Adipocyte (in vitro differentiated cells): ENCODE measurements at regions not wholly inside any gene's neighbourhood (a gene's known extent, or its start where the extent isn't known, plus 50 kb on each side); places are given as distances from the start of the nearest gene placed in this dataset.
"Not testable (repeated sequence)": the region's sequence is repeated elsewhere in the genome, so short reads cannot be mapped to it uniquely, and the experiment has no call there.

ENCODE experiments used
- DNase-seq: peaks from one replicate; pipeline ENCODE4 v3.0.0-alpha.2; 2015; ENCODE audit warnings: low read depth
- H3K27me3 ChIP-seq: replicated peaks from 2 replicates; pipeline ENCODE4 v1.7.0; 2013; ENCODE audit warnings: mild to moderate bottlenecking, low read length, moderate library complexity; ENCODE audit not compliant: control insufficient read depth, insufficient read depth
- H3K36me3 ChIP-seq: 2 replicates; pipeline ENCODE4 v1.7.0; 2013; ENCODE audit warnings: low read length, mild to moderate bottlenecking, moderate library complexity; ENCODE audit not compliant: control insufficient read depth, insufficient read depth, severe bottlenecking
- H3K4me1 ChIP-seq: 2 replicates; pipeline ENCODE4 v1.7.0; 2013; ENCODE audit warnings: mild to moderate bottlenecking, low read length, moderate library complexity; ENCODE audit not compliant: control insufficient read depth, insufficient read depth
- H3K4me3 ChIP-seq: 2 replicates; pipeline ENCODE4 v1.7.0; 2013; ENCODE audit warnings: mild to moderate bottlenecking, low read length, moderate library complexity
- H3K9ac ChIP-seq: 2 replicates; pipeline ENCODE4 v1.7.0; 2013; ENCODE audit warnings: mild to moderate bottlenecking, low read length, moderate library complexity
- H3K9me3 ChIP-seq: 2 replicates; pipeline ENCODE4 v1.7.0; 2013; ENCODE audit warnings: mild to moderate bottlenecking, low read length, moderate library complexity; ENCODE audit not compliant: control insufficient read depth

DNA sequence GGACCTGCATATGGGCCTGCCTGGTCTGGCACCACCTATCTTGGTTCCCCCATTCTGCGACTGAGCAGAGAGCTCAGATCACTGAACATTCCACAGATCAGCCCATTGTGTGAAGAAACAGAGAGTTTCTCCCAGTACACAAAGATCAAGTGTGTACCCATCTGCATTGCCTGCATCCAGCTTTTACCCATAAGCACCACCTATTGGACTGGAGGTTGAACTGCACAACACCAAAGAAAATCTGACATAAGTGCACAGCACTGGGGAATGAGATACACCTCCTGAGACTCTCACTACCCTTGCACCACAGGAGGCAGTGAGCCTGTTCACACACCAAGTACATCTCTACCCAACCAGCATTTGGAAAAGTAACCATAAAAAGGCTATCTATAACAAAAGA lies 362.6 kb upstream of the CLEC14A start:
- no peak overlapping the region for H3K9ac ChIP-seq
- no peaks in the 10 kb centered on the region for H3K9me3 ChIP-seq
- DNase-seq, result no peak
- no peaks in the 10 kb centered on the region for H3K4me1 ChIP-seq
- peaks cover 9% of the 10 kb centered on the region for H3K27me3 ChIP-seq
- H3K4me3 ChIP-seq, result no peak overlapping the region
- no peaks in the 10 kb centered on the region for H3K36me3 ChIP-seq

DNA sequence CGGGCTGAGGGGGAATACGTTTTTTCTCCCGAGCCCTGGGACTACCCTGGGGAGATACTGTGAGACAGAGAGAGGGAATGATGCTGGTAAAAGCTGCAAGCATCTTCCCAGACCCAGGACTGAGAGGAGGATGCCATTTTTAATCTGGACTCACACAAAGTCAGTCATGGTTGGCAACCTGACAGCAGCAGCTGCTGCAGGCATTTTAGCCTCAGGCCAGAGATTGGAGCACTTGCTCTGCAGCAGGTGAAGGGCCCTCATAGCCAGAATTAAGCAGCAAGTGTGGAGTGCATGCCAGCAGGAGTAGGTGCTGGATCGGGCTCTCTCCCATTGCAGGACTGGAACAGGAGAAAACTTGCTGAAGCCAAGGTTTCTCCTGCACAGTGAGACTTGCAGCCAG lies 361.1 kb upstream of the CLEC14A start:
- peaks cover 9% of the 10 kb centered on the region for H3K27me3 ChIP-seq
- no peaks in the 10 kb centered on the region for H3K36me3 ChIP-seq
- no peak for DNase-seq
- H3K9me3 ChIP-seq, result no peaks in the 10 kb centered on the region
- H3K4me3 ChIP-seq, result no peak overlapping the region
- H3K9ac ChIP-seq, result no peak overlapping the region
- no peaks in the 10 kb centered on the region for H3K4me1 ChIP-seq

DNA sequence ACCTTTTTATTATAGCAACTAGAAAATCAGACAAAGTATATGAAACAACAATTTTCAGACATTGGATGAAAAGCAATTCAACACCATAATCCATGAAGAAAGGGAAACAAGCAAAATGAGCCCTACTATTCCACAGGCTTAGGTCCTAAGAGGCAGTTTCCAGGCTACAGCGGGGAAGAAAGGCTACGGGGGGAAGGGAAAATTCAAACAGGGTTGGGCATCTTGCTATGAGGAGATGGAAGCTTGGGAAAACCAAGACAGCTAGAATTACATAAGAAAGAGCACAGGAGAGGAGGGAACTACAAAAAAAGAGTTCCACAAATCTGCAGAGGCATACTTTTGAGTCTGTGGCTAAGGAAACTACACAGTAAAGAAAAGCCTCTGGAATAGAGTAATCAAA lies 356.0 kb upstream of the CLEC14A start:
- no peak overlapping the region for H3K4me3 ChIP-seq
- no peaks in the 10 kb centered on the region for H3K36me3 ChIP-seq
- peaks cover 5% of the 10 kb centered on the region for H3K27me3 ChIP-seq
- peaks cover 6% of the 10 kb centered on the region for H3K9me3 ChIP-seq
- DNase-seq, result no peak
- no peak overlapping the region for H3K9ac ChIP-seq
- H3K4me1 ChIP-seq, result no peaks in the 10 kb centered on the region

DNA sequence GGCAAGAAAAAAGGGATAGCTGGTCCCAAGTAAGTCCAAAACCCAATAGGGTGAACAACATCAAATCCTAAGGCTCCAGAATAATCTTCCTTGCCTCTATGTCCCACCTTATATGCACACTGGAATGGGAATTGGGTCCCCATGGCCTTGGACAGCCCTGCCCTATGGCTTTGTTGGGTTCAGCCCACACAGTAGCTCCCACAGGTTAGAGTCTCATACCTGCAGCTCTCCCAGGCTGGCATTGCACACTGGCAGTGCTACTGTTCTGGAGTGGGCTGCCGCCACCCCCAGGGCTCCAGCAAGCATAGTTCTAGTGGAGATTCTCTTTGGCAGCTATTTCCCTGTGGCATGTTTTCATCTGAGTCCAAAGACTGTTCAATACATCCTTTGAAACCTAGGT lies 352.4 kb upstream of the CLEC14A start:
- Histone ChIP-seq H3K36me3 (no peaks in the 10 kb centered on the region), H3K9me3 (peaks cover 6% of the 10 kb centered on the region), H3K4me1 (no peaks in the 10 kb centered on the region), H3K27me3 (no peaks in the 10 kb centered on the region), H3K4me3 (no peak overlapping the region), H3K9ac (no peak overlapping the region)
- DNase-seq, result no peak

DNA sequence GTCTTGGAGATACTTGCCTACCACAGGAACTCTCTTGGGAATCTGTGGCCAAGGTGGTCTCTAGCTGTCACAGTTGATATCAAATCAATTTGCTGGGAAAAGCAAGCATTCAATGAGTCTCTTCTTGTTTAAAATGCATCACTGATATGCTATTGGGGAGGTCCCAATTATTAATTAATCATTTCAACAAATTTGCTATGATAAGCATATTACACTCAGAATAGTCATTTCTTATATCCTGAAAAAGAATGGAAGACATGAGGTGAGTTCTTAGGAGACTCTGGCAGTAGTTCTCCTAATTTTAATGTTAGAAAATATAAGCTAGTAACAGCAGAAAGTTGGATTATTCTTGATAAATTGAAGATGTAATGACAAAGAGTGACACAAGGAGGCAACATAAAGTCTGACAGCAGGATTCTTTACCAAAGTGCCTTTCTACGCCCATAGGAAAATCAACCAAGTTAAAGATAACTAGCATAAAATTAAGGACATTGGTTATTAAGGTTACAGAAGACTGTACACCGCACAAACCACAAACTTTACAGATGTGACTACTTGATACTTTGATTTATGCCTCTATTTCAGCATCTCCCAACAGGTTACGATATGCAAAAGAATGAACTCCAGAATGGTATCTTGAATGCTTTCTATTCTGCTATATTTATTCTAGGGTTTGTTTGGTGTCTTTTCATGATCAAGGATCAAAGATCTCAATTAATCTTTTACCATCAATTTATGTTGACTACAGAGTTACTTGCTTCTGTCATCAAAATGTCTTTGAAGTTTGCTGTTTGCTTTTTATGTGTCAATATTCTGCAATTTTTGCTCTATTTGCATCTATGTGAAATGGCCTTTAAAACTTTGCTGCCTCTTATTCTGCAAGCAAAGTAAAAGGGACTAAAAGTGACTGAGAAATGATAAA lies 349.6 kb upstream of the CLEC14A start:
- Histone ChIP-seq H3K27me3 (no peaks in the 10 kb centered on the region), H3K36me3 (no peaks in the 10 kb centered on the region), H3K9ac (no peak overlapping the region), H3K9me3 (peaks cover 4% of the 10 kb centered on the region), H3K4me3 (no peak overlapping the region), H3K4me1 (no peaks in the 10 kb centered on the region)
- DNase-seq, result peak; percentile 4

DNA sequence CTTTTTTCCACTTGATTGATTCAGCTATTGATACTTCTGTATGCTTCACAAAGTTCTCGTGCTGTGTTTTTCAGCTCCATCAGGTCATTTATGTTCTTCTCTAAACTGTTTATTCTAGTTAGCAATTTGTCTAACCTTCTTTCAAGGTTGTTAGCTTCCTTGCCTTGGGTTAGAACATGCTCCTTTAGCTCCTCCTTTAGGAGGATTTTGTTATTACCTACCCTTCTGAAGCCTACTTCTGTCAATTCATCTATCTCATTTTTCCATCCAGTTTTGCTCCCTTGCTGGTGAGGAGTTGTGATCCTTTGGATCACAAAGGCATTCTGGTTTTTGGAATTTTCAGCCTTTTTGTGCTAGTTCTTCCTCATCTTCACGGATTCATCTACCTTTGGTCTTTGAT lies 344.7 kb upstream of the CLEC14A start:
- not testable (repeated sequence) for H3K4me1 ChIP-seq, H3K9me3 ChIP-seq, H3K9ac ChIP-seq, H3K4me3 ChIP-seq, H3K27me3 ChIP-seq, H3K36me3 ChIP-seq
- peak; percentile 52 for DNase-seq

DNA sequence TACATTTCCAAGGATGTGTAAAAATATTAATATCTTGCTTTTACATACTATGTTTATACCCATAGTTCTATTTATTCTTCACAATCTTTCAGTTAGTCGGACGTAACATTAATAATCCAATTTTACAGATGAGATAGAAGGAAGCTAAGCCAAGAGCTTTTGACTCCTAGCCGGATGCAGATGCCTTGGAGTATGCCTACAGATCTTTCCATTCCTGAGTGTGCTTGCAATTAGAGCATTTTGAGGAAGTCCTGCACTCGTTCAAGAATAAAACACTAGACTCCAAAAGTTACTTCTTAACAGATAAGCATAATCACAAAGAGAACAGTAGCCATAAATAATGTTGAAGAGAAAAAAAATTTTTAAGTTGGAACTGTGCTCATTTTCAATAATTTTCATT lies 337.6 kb upstream of the CLEC14A start:
- H3K9me3 ChIP-seq, result no peaks in the 10 kb centered on the region
- H3K27me3 ChIP-seq, result no peaks in the 10 kb centered on the region
- no peak overlapping the region for H3K9ac ChIP-seq
- H3K4me1 ChIP-seq, result no peaks in the 10 kb centered on the region
- no peak overlapping the region for H3K4me3 ChIP-seq
- no peak for DNase-seq
- no peaks in the 10 kb centered on the region for H3K36me3 ChIP-seq

DNA sequence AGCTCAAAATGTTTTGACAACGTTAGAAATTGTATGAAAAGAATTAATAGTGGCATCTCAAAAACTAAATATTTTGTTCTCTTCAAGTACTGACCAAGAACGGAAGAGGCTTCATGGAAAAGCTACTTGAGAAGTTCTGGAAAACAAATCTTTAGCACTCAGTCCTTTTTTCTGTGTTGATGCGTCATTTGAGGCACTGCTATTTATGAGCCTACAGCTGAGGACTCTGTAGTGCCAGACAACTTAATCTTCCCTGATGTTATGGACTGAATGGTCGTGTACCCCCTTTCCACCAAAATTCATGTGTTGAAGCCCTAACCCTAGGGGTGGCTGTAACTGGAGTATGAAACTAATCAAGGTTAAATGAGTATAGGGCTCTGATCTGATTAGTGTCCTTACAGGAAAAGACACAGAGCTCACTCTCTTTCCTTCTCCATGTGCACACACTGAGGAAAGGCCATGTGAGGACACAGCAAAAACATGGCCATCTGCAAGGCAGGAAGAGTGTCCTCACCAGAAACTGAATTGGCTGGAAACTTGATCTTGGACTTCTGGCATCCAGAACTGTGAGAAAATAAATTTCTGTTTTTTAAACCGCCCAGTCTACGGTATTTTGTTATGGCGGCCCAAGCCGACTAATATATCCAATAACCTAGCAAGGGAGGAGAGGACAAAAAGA lies 337.0 kb upstream of the CLEC14A start:
- DNase-seq, result no peak
- Histone ChIP-seq H3K4me1 (no peaks in the 10 kb centered on the region), H3K9me3 (no peaks in the 10 kb centered on the region), H3K36me3 (no peaks in the 10 kb centered on the region), H3K9ac (no peak overlapping the region), H3K4me3 (no peak overlapping the region), H3K27me3 (no peaks in the 10 kb centered on the region)

DNA sequence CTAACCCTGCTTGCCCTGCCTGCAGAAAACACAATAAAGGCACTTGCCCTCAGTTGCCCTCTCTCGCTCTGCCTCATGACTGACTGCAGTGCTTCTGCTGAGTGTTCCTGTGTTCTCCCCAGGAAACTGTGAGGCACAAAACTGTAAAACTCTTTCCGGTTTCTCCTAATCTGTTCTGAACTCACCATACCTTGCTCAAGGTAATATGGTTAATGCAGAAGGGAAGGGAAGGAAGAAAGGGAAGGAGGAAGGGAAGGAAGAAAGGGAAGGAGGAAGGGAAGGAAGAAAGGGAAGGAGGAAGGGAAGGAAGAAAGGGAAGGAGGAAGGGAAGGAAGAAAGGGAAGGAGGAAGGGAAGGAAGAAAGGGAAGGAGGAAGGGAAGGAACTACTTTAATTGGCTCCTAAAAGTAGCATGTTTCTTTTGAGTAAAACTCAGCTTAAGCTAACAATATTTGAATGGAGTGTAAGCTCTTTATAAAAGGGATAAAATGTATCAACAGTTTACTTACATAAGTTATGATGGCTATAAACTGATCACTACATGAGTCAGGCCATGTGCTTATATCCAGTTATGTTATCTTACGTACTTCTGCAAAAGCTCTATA lies 334.0 kb upstream of the CLEC14A start:
- Histone ChIP-seq H3K4me1 (no peaks in the 10 kb centered on the region), H3K9ac (no peak overlapping the region), H3K27me3 (no peaks in the 10 kb centered on the region), H3K9me3 (peaks cover 8% of the 10 kb centered on the region), H3K4me3 (no peak overlapping the region), H3K36me3 (no peaks in the 10 kb centered on the region)
- no peak for DNase-seq

DNA sequence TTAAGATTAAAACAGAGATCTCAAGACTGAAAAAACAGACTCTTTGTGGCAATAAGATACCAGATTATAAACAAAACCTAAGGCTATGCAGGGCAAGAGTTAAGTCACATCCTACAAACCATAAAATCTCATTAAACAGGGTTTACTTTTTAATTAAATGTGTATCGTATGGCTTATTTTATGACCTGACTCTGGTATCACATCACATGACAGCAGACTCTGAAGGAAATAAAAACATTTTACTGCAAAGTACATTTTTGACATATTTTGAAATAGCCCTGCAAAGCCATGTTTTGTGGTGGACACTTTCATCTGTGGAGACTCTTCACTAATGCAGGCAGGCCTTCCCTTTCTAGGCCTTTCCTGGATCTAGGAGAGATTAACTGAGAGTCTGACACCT lies 327.6 kb upstream of the CLEC14A start:
- Histone ChIP-seq H3K27me3 (no peaks in the 10 kb centered on the region), H3K9ac (no peak overlapping the region), H3K4me1 (no peaks in the 10 kb centered on the region), H3K9me3 (peaks cover 8% of the 10 kb centered on the region), H3K4me3 (no peak overlapping the region), H3K36me3 (no peaks in the 10 kb centered on the region)
- DNase-seq, result no peak

DNA sequence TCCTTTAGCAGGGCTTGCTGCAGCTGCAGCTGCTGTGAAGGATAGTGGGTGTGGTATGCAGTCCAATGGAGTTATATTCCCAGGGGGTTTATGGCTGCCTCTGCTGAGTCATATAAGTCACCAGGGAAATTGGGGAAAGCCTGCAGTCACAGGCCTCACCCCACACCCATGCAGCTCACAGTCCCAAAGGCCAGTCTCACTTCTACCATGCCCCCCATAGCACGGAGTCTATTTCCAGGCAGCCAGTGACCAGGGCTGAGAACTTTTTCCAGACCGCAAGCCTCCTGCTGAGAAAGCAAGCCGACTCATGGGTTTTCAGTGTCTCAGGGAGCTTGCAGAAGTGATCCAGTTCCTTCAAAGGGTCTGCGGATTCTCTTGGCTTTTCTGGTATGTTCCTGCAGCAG lies 322.4 kb upstream of the CLEC14A start:
- no peak overlapping the region for H3K9ac ChIP-seq
- no peak overlapping the region for H3K4me3 ChIP-seq
- no peaks in the 10 kb centered on the region for H3K27me3 ChIP-seq
- H3K36me3 ChIP-seq, result no peaks in the 10 kb centered on the region
- H3K9me3 ChIP-seq, result no peaks in the 10 kb centered on the region
- no peak for DNase-seq
- H3K4me1 ChIP-seq, result no peaks in the 10 kb centered on the region
